HG03139 (cell line): ENCODE measurements at regions not wholly inside any gene's neighbourhood (a gene's known extent, or its start where the extent isn't known, plus 50 kb on each side); places are given as distances from the start of the nearest gene placed in this dataset.

ENCODE experiments used
- ATAC-seq: cut with Tn5 transposase; IDR thresholded peaks from one replicate; pipeline ENCODE4 v1.9.1; 2021; ENCODE audit not compliant: unreplicated experiment

DNA sequence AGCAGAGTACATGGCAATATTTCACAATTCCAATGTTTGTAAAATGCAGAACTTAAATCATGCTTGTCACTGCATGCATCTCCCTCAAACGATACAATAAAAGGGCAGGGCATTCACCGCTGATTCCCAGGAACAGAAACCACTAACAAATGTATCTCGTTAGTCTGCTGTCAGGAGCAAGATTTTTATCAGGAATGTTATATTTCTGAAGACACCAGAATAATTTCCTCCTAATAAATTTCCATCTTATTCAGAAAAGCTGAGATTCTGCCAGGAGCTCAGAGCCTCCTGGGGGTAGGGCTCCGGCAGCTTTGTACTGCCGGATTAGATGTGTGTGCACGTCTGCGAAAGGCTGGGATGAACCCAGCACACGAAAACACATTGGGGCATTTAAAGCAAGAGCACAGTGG is 54.0 kb upstream of the LDB2 start:
- no peak for ATAC-seq
